ENCODE measurements at regions not wholly inside any gene's neighbourhood (a gene's known extent, or its start where the extent isn't known, plus 50 kb on each side); places are given as distances from the start of the nearest gene placed in this dataset.
"Not testable (repeated sequence)": the region's sequence is repeated elsewhere in the genome, so short reads cannot be mapped to it uniquely, and the experiment has no call there.

DNA sequence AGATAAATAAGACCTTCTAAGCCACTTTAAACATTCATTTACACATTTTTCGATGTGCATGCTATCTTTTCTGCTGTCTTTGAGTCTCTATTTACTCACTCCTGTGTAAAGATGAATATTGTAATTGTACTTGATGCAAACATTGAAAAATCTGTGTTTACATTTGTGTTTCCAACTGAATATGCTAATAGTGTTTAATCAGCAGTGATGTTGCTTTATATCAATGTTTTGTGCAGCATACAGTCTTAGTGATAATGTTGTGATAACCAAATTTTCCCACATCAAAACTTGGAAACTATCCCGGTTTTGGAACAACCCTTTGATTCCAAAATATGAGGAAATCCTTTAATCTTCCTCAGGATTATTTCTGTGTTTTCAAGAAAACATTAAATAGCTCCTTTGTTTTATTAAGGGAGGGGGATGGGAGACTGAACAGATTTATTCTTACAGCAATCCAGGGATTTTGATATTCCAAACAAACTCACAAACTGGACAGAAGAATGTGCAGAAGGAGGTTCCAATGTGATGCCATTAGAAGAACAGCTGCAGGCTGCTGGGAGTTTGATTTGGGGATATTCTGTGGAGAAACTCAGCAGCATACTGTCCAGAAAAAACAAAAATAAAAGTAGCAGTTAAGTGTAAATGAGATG, 248.0 kb downstream of the S1PR1 start:
- TF ChIP-seq, protein P1, sequence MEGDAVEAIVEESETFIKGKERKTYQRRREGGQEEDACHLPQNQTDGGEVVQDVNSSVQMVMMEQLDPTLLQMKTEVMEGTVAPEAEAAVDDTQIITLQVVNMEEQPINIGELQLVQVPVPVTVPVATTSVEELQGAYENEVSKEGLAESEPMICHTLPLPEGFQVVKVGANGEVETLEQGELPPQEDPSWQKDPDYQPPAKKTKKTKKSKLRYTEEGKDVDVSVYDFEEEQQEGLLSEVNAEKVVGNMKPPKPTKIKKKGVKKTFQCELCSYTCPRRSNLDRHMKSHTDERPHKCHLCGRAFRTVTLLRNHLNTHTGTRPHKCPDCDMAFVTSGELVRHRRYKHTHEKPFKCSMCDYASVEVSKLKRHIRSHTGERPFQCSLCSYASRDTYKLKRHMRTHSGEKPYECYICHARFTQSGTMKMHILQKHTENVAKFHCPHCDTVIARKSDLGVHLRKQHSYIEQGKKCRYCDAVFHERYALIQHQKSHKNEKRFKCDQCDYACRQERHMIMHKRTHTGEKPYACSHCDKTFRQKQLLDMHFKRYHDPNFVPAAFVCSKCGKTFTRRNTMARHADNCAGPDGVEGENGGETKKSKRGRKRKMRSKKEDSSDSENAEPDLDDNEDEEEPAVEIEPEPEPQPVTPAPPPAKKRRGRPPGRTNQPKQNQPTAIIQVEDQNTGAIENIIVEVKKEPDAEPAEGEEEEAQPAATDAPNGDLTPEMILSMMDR (IDR thresholded peaks at IDR 0.05; ENCODE audit: insufficient read depth, low read depth, low read length, missing control alignments) = no peak
- H3K4me3 ChIP-seq (ENCODE audit: low read length) = no peak overlapping the region
- DNase-seq (ENCODE audit: low read depth) = no peak

DNA sequence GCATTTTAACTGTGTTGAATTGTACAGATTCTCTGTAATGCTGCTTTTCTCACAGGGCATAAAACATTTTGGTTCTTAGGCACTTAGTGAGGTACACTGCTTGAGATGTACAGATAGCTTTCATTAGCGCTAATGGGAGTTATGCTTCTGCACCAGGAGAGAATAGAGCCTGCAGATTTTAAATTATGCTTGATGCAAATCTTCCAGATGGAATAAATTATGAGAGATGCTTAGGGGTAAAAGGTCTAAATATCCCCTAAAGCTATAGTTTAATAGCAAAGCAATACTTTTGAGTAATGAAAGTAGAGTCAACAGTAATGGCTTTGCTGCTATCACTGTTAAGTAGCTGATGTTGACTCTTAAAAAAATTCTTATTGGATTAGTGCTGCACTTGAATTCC, 248.9 kb downstream of the S1PR1 start:
- no peak overlapping the region for H3K4me3 ChIP-seq (ENCODE audit: low read length)
- DNase-seq (ENCODE audit: low read depth) = no peak
- TF ChIP-seq, protein P1 (IDR thresholded peaks at IDR 0.05; ENCODE audit: insufficient read depth, low read depth, low read length, missing control alignments) = no peak

DNA sequence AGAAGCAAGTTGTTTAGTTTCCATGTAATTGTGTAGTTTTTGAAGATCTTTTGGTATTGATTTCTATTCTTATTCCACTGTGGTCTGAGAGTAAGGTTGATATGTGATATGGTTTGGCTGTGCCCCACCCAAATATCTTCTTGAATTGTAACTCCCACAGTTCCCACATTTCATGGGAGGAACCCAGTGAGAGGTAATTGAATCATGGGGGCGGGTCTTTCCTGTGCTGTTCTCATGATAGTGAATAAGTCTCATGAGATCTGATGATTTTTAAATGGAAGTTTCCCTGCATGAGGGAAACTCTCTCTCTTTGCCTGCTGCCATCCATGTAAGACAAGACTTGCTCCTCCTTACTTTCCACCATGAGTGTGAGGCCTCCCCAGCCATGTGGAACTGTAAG, 255.3 kb downstream of the S1PR1 start:
- peak; percentile 55 for DNase-seq (ENCODE audit: low read depth)
- not testable (repeated sequence) for H3K4me3 ChIP-seq (ENCODE audit: low read length)

DNA sequence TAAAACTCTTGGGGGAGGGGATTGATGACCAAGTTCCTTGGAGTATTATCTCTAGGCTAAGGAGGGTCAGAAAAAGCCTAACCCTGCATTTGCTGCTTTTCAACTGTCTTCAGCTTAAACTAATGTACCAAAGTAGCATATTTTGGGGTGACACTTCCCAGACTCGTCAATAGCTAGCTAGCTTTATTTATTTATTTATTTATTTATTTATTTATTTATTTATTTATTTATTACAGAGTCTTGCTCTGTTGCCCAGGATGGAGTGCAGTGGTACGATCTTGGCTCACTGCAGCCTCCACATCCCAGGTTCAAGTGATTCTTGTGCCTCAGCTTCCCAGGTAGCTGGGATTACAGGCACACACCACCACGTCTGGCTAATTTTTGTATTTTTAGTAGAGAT, 257.1 kb downstream of the S1PR1 start:
- H3K4me3 ChIP-seq (ENCODE audit: low read length); DNase-seq (ENCODE audit: low read depth): not testable (repeated sequence)

DNA sequence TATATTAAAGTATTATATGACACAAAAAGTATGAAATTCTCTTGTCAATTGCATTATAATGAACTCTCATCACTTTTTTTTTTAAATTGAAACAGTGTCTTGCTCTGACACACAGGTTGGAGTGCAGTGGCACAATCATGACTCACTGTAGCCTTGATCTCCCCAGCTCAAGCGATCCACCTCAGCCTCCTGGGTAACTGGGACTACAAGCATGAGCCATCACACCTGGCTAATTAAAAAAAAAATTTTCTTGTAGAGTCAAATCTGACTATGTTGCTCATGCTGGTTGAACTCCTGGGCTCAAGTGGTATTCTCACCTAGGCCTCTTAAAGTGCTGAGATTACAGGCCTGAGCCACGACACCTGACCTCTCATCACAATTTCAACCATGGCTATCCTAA, 259.3 kb downstream of the S1PR1 start:
- TF ChIP-seq, protein P1 (IDR thresholded peaks at IDR 0.05; ENCODE audit: insufficient read depth, low read depth, low read length, missing control alignments) = no peak
- no peak overlapping the region for H3K4me3 ChIP-seq (ENCODE audit: low read length)
- DNase-seq (ENCODE audit: low read depth) = peak; percentile 81

DNA sequence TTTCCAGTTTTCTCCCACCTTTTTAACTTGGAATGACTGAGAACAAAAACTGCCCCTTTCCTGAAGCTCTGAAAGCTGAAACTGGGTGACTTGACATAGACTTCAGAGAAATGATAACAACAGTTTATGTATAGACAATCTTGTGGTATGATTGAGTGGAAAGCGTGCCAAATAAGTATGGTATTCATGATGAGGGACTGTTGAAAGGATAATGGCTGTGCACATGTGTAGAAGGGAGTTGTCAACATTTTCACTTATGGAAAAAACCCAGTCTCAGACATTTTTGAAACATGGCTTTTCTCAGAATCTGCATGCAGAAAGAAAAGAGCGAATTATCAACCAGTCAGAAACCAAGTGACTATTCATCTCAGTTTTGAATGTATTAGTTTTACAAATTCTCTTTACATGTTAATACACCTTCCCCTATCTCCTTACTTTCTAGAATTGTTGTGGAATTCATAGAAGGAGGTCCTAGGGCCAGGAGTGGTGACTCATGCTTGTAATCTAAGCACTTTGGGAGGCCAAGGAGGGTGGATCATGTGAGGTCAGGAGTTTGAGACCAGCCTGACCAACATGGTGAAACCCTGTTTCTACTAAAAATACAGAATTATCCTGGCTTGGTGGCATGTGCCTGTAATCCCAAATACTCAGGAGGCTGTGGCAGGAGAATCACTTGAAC, 261.2 kb downstream of the S1PR1 start:
- no peak overlapping the region for H3K4me3 ChIP-seq (ENCODE audit: low read length)
- TF ChIP-seq, protein P1 (IDR thresholded peaks at IDR 0.05; ENCODE audit: insufficient read depth, low read depth, low read length, missing control alignments) = no peak
- DNase-seq (ENCODE audit: low read depth) = no peak

DNA sequence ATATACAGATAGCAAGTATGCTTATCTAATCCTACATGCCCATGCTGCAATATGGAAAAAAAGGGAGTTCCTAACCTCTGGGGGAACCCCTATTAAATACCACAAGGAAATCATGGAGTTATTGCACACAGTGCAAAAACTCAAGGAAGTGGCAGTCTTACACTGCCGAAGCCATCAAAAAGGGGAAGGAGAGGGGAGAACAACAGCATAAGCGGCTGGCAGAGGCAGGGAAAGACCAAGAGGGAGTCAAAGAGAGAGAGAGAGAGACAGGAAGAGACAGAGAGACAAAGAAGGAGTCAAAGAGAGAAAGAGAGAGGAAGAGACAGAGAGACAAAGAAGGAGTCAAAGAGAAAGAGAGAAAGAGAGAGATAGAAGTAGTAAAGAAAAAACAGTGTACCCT, 267.3 kb downstream of the S1PR1 start:
- H3K4me3 ChIP-seq (ENCODE audit: low read length); DNase-seq (ENCODE audit: low read depth): not testable (repeated sequence)

DNA sequence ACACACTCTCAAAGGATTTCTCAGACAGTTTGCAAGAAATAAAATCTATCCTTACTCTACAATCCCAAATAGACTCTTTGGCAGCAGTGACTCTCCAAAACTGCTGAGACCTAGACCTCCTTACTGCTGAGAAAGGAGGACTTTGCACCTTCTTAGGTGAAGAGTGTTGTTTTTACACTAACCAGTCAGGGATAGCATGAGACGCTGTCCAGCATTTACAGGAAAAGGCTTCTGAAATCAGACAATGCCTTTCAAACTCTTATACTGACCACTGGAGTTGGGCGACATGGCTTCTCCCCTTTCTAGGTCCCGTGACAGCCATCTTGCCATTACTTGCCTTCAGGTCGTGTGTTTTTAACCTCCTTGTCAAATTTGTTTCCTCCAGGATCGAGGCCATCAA, 268.4 kb downstream of the S1PR1 start:
- not testable (repeated sequence) for H3K4me3 ChIP-seq (ENCODE audit: low read length); DNase-seq (ENCODE audit: low read depth)

DNA sequence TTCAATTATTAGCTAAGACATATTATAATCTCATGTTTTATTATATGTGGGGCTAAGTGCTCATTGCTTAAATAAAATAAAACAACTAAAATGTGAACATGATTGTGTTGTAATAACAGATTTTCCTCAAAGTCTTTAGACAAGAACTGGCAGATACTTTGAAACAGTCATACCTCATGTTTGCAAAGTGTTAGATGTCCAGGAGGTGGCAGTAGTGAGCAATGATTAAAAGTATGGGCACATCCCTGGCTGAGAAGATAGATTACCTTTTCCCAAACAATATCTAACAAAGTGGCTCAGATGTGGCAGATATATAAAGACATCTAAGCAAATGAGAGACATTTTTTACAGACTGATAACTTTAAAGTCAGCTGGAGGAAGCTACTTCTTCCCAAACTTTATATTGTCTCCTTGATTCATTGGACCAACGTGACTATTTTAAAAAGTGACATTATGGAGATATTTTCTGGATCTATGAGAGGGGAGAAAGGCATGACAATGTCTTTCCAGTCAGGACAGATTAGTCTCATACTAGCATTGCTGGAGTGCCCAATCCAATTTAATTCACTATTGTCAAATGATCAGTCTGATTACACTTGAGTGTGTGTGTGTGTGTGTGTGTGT, 269.8 kb downstream of the S1PR1 start:
- peak; percentile 63 for DNase-seq (ENCODE audit: low read depth)
- TF ChIP-seq, protein P1 (IDR thresholded peaks at IDR 0.05; ENCODE audit: insufficient read depth, low read depth, low read length, missing control alignments) = peak; percentile 74
- H3K4me3 ChIP-seq (ENCODE audit: low read length) = no peak overlapping the region
